ENCODE measurements at regions not wholly inside any gene's neighbourhood (a gene's known extent, or its start where the extent isn't known, plus 50 kb on each side); places are given as distances from the start of the nearest gene placed in this dataset.

DNA sequence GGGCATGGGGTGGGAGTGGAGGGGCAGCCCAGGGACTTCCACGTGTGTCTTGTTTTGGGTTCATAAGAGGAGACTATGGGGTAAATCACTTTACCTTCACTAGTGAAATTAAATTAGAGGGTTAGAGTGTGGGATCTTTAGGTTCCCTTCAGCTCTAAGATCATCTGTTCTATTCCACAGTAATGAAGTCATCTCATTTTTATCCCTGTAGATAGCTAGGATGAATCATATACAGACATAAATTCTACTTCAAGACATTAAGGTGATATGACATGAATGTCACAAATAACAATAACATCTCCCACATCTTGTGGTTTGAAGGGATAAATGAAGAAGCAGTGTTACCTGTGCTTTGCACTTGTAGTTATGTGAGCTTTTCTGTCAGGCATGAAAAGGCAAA lies 83.8 kb downstream of the ELOVL4 start:
- no peak overlapping the region for H2AFZ ChIP-seq (ENCODE audit: low read depth, low read length)
- peak overlapping the region; percentile 55 for H3K27ac ChIP-seq (ENCODE audit: low read length)
- peak overlapping the region; percentile 26 for H3K4me3 ChIP-seq (ENCODE audit: low read length)
- peak overlapping the region; percentile 13 for H3K9ac ChIP-seq (ENCODE audit: low read length)
- TF ChIP-seq POLR2AphosphoS5 (IDR thresholded peaks at IDR 0.05) = peak; percentile 46
- TF ChIP-seq CTCF (IDR thresholded peaks at IDR 0.05; ENCODE audit: poor library complexity, severe bottlenecking) = no peak
- TF ChIP-seq EP300 (conservative IDR thresholded peaks at IDR 0.05; ENCODE audit: poor library complexity, severe bottlenecking) = peak; percentile 77
- no peaks in the 10 kb centered on the region for H3K79me2 ChIP-seq (replicated peaks; ENCODE audit: insufficient read depth, low read length)
- no peaks in the 10 kb centered on the region for H3K27me3 ChIP-seq (ENCODE audit: insufficient read depth, low read depth, low read length)
- no peaks in the 10 kb centered on the region for H3K36me3 ChIP-seq (ENCODE audit: insufficient read depth, low read length)
- H3F3A ChIP-seq (ENCODE audit: insufficient read depth, low read length, poor library complexity, severe bottlenecking) = no peaks in the 10 kb centered on the region
- H4K20me1 ChIP-seq (ENCODE audit: insufficient read depth) = no peaks in the 10 kb centered on the region
- H3K4me2 ChIP-seq (ENCODE audit: low read length) = peak overlapping the region; percentile 27
- H3K9me2 ChIP-seq (ENCODE audit: insufficient read depth, low read length) = no peaks in the 10 kb centered on the region
- H3K9me3 ChIP-seq (ENCODE audit: low read length) = no peaks in the 10 kb centered on the region

DNA sequence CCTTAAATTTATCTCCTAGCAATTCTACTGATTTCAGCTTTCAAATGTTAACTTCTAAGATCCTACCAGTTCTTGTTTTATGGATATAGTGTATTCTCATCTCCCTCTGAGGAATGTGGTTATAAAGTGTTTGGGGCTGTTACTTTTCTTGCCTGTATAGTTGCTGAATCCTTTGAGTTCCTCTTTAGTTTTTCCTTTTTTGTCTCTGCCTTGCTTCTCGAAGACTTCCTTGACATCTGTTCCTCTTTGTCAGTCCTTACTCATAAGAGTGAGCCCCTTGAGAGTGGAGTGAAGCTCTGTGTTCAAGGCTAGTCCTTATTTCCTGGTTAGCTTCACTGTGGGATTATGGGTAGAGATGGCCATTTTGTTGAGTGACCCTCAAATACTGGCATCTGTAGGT lies 84.6 kb downstream of the ELOVL4 start:
- no peaks in the 10 kb centered on the region for H4K20me1 ChIP-seq (ENCODE audit: insufficient read depth)
- H3K79me2 ChIP-seq (replicated peaks; ENCODE audit: insufficient read depth, low read length) = no peaks in the 10 kb centered on the region
- H3K36me3 ChIP-seq (ENCODE audit: insufficient read depth, low read length) = no peaks in the 10 kb centered on the region
- H3K9me3 ChIP-seq (ENCODE audit: low read length) = no peaks in the 10 kb centered on the region
- TF ChIP-seq CTCF (IDR thresholded peaks at IDR 0.05; ENCODE audit: poor library complexity, severe bottlenecking) (no peak), MXI1 (conservative IDR thresholded peaks at IDR 0.05; ENCODE audit: poor library complexity, severe bottlenecking) (no peak), EP300 (conservative IDR thresholded peaks at IDR 0.05; ENCODE audit: poor library complexity, severe bottlenecking) (no peak), TAF1 (IDR thresholded peaks at IDR 0.05; ENCODE audit: low read depth) (no peak), EZH2 (IDR thresholded peaks at IDR 0.05; ENCODE audit: borderline replicate concordance, insufficient read depth, low read length, poor library complexity, severe bottlenecking) (no peak), REST (IDR thresholded peaks at IDR 0.05; ENCODE audit: borderline replicate concordance) (no peak), POLR2AphosphoS5 (IDR thresholded peaks at IDR 0.05) (no peak), RAD21 (conservative IDR thresholded peaks at IDR 0.05) (no peak), SMC3 (conservative IDR thresholded peaks at IDR 0.05; ENCODE audit: poor library complexity) (no peak)
- no peaks in the 10 kb centered on the region for H3K9me2 ChIP-seq (ENCODE audit: insufficient read depth, low read length)
- H3K4me2 ChIP-seq (ENCODE audit: low read length) = no peak overlapping the region
- no peak overlapping the region for H3K4me3 ChIP-seq (ENCODE audit: low read length)
- no peaks in the 10 kb centered on the region for H3F3A ChIP-seq (ENCODE audit: insufficient read depth, low read length, poor library complexity, severe bottlenecking)
- H3K9ac ChIP-seq (ENCODE audit: low read length) = no peak overlapping the region
- no peaks in the 10 kb centered on the region for H3K27me3 ChIP-seq (ENCODE audit: insufficient read depth, low read depth, low read length)
- no peak overlapping the region for H2AFZ ChIP-seq (ENCODE audit: low read depth, low read length)
- H3K27ac ChIP-seq (ENCODE audit: low read length) = no peak overlapping the region

Measured in neural cell (in vitro differentiated cells).